IMR-90 (cell line): ENCODE measurements at regions not wholly inside any gene's neighbourhood (a gene's known extent, or its start where the extent isn't known, plus 50 kb on each side); places are given as distances from the start of the nearest gene placed in this dataset.

Source experiments
- ATAC-seq: fragments of 200-7000 bp; cut with Tn5 transposase; 2 replicates; pipeline ENCODE4 v1.9.1; 2020; ENCODE audit warnings: low read depth, mild to moderate bottlenecking, moderate library complexity
- BruUV-seq: library from RNA; stranded (reverse); fragments of 400-500 nt; replicated peaks from 2 replicates; lab custom pipeline; 2021; lab: Mats Ljungman, UMichigan
- CTCF ChIA-PET: fragments of 300-600 bp; formaldehyde crosslinking; extraction: SDS; loops from one replicate; lab custom pipeline; 2021; ENCODE audit warnings: antibody characterized with exemption; lab: Yijun Ruan, JAX
- POLR2A ChIA-PET: fragments of 300-600 bp; sonication (Branson Sonifier 250); formaldehyde crosslinking; loops from one replicate; lab custom pipeline; 2022; ENCODE audit warnings: antibody characterized with exemption; ENCODE audit not compliant: unreplicated experiment; lab: Charles Lee
- DNase-seq: peaks from one replicate; pipeline ENCODE4 v3.0.0; 2013
- H2AFZ ChIP-seq: replicated peaks from 2 replicates; pipeline ENCODE3; 2013; ENCODE audit warnings: low read length, mild to moderate bottlenecking; ENCODE audit not compliant: poor library complexity
- H2AK5ac ChIP-seq: 2 replicates; pipeline ENCODE4 v1.6.1; 2013; ENCODE audit warnings: low read depth, low read length, inconsistent platforms
- H2AK9ac ChIP-seq: replicated peaks from 2 replicates; pipeline ENCODE3; 2013; ENCODE audit warnings: mild to moderate bottlenecking, low read depth, low read length, moderate library complexity; ENCODE audit not compliant: poor library complexity
- H2BK120ac ChIP-seq: 2 replicates; pipeline ENCODE4 v1.6.1; 2013; ENCODE audit warnings: low read depth, low read length, inconsistent platforms
- H2BK15ac ChIP-seq: 3 replicates; pipeline ENCODE4 v1.6.1; 2013; ENCODE audit warnings: low read depth, low read length, inconsistent platforms
- H2BK20ac ChIP-seq: 2 replicates; pipeline ENCODE4 v1.6.1; 2013; ENCODE audit warnings: low read depth, mild to moderate bottlenecking, inconsistent platforms, low read length, moderate library complexity
- H2BK5ac ChIP-seq: 2 replicates; pipeline ENCODE4 v1.6.1; 2013; ENCODE audit warnings: mild to moderate bottlenecking, low read depth, low read length, inconsistent platforms; ENCODE audit not compliant: poor library complexity, severe bottlenecking
- H3K14ac ChIP-seq: replicated peaks from 2 replicates; pipeline ENCODE4 v1.6.1; 2013; ENCODE audit warnings: low read depth, low read length, inconsistent platforms
- H3K18ac ChIP-seq: 2 replicates; pipeline ENCODE4 v1.6.1; 2013; ENCODE audit warnings: low read depth, low read length, control low read depth
- H3K23ac ChIP-seq: 2 replicates; pipeline ENCODE4 v1.6.1; 2013; ENCODE audit warnings: low read depth, low read length, inconsistent platforms
- H3K27ac ChIP-seq: 2 replicates; pipeline ENCODE4 v1.5.1; 2013; ENCODE audit warnings: mild to moderate bottlenecking, control low read depth, low read length; ENCODE audit not compliant: insufficient read depth
- H3K27me3 ChIP-seq: 2 replicates; pipeline ENCODE4 v1.6.1; 2013; ENCODE audit warnings: low read length; ENCODE audit not compliant: control insufficient read depth, insufficient read depth
- H3K36me3 ChIP-seq: 2 replicates; pipeline ENCODE4 v1.6.1; 2013; ENCODE audit warnings: low read length, mixed read lengths; ENCODE audit not compliant: control insufficient read depth, insufficient read depth
- H3K4ac ChIP-seq: 2 replicates; pipeline ENCODE4 v1.6.1; 2013; ENCODE audit warnings: low read depth, low read length, inconsistent platforms
- H3K4me1 ChIP-seq: 2 replicates; pipeline ENCODE4 v1.6.1; 2013; ENCODE audit warnings: low read length, mixed read lengths; ENCODE audit not compliant: control insufficient read depth, insufficient read depth
- H3K4me2 ChIP-seq: 2 replicates; pipeline ENCODE4 v1.6.1; 2013; ENCODE audit warnings: low read depth, mild to moderate bottlenecking, control low read depth, low read length, moderate library complexity
- H3K4me3 ChIP-seq: 2 replicates; pipeline ENCODE4 v1.5.1; 2013; ENCODE audit warnings: low read depth, mild to moderate bottlenecking, control low read depth, low read length, moderate library complexity; ENCODE audit not compliant: insufficient read depth
- H3K56ac ChIP-seq: 2 replicates; pipeline ENCODE4 v1.6.1; 2013; ENCODE audit warnings: low read length, inconsistent platforms; ENCODE audit not compliant: insufficient read depth; ENCODE audit errors: extremely low read depth
- H3K79me1 ChIP-seq, 2 experiments: 2 replicates each; pipeline ENCODE4 v1.6.1; 2013; ENCODE audit warnings: low read length in 2 of 2, inconsistent platforms in 1 of 2, low read depth in 1 of 2
- H3K9ac ChIP-seq: 2 replicates; pipeline ENCODE4 v1.6.1; 2013; ENCODE audit warnings: low read depth, low read length, control low read depth
- H3K9me1 ChIP-seq: 2 replicates; pipeline ENCODE4 v1.6.1; 2013; ENCODE audit warnings: low read length, inconsistent platforms; ENCODE audit not compliant: insufficient read depth
- H3K9me3 ChIP-seq: 2 replicates; pipeline ENCODE4 v1.6.1; 2013; ENCODE audit warnings: low read length; ENCODE audit not compliant: control insufficient read depth, insufficient read depth
- H4K20me1 ChIP-seq: 2 replicates; pipeline ENCODE4 v1.6.1; 2013; ENCODE audit warnings: low read length, inconsistent platforms; ENCODE audit not compliant: insufficient read depth
- H4K5ac ChIP-seq: 2 replicates; pipeline ENCODE4 v1.6.1; 2013; ENCODE audit warnings: mild to moderate bottlenecking, low read depth, low read length, control low read depth
- H4K8ac ChIP-seq, 2 experiments: 2 replicates each; pipeline ENCODE4 v1.6.1; 2013; ENCODE audit warnings: low read depth in 2 of 2, low read length in 2 of 2, control low read depth in 1 of 2, inconsistent platforms in 1 of 2
- H4K91ac ChIP-seq: 2 replicates; pipeline ENCODE4 v1.6.1; 2013; ENCODE audit warnings: low read depth, low read length, inconsistent platforms; ENCODE audit not compliant: insufficient read depth
- BHLHE40 ChIP-seq: fragments of 150-350 bp; IDR thresholded peaks from 2 replicates; pipeline ENCODE4 v1.6.1; 2016; ENCODE audit warnings: mild to moderate bottlenecking, low read depth, low read length
- CEBPB ChIP-seq: IDR thresholded peaks from 2 replicates; pipeline ENCODE4 v1.6.1; 2012; ENCODE audit warnings: low read depth, low read length, improper control_type of control experiment
- CHD1 ChIP-seq: IDR thresholded peaks from 2 replicates; pipeline ENCODE4 v1.6.1; 2012; ENCODE audit warnings: low read depth, low read length, improper control_type of control experiment
- CTCF ChIP-seq: conservative IDR thresholded peaks from 2 replicates; pipeline ENCODE4 v1.5.1; 2012; ENCODE audit warnings: mild to moderate bottlenecking, low read depth, low read length, improper control_type of control experiment
- ELK1 ChIP-seq: fragments of 150-350 bp; IDR thresholded peaks from 2 replicates; pipeline ENCODE4 v1.6.1; 2016; ENCODE audit warnings: low read depth, mild to moderate bottlenecking, low read length, moderate library complexity, borderline replicate concordance
- FOS ChIP-seq: fragments of 150-350 bp; IDR thresholded peaks from 2 replicates; pipeline ENCODE4 v1.6.1; 2016; ENCODE audit warnings: low read depth, low read length
- MAFK ChIP-seq: IDR thresholded peaks from 2 replicates; pipeline ENCODE4 v1.6.1; 2012; ENCODE audit warnings: low read depth, low read length, improper control_type of control experiment
- MAZ ChIP-seq: IDR thresholded peaks from 2 replicates; pipeline ENCODE4 v1.6.1; 2012; ENCODE audit warnings: low read depth, mild to moderate bottlenecking, low read length, improper control_type of control experiment, moderate library complexity, borderline replicate concordance
- NFE2L2 ChIP-seq: fragments of 150-350 bp; IDR thresholded peaks from 2 replicates; pipeline ENCODE4 v1.6.1; 2016; ENCODE audit warnings: low read depth, mild to moderate bottlenecking, low read length
- RAD21 ChIP-seq: IDR thresholded peaks from 2 replicates; pipeline ENCODE4 v1.6.1; 2012; ENCODE audit warnings: low read length, improper control_type of control experiment
- SMC3 ChIP-seq: fragments of 150-350 bp; IDR thresholded peaks from 2 replicates; pipeline ENCODE4 v1.6.1; 2016; ENCODE audit warnings: low read depth, mild to moderate bottlenecking, antibody characterized with exemption, low read length, moderate library complexity
- USF2 ChIP-seq: fragments of 150-350 bp; IDR thresholded peaks from 2 replicates; pipeline ENCODE4 v1.6.1; 2017; ENCODE audit warnings: mild to moderate bottlenecking, antibody characterized with exemption, low read length, low read depth
- WGBS, 2 experiments: methylation state at CpG; one replicate each; pipeline versions ENCODE4 v1.1.5 to v1.1.7; 2013; ENCODE audit warnings: missing lambda C conversion rate in 2 of 2; ENCODE audit not compliant: insufficient read length in 1 of 2; ENCODE audit errors: extremely low coverage in 2 of 2; 5-methylcytosine and 5-hydroxymethylcytosine counted together
- dilution Hi-C: fragments of 300-500 bp; cut with HindIII; formaldehyde crosslinking; loops from one replicate; pipeline ENCODE4 v1.14.3; 2018; ENCODE audit warnings: low sequenced_read_pairs; ENCODE audit not compliant: unreplicated experiment
- in situ Hi-C: fragments of 300-500 bp; cut with MboI; formaldehyde crosslinking; loops from 3 replicates; pipeline ENCODE4 v1.14.3; 2019; ENCODE audit warnings: low sequenced_read_pairs, inconsistent platforms, mixed read lengths
- intact Hi-C: fragments of 100-400 bp; cut with micrococcal nuclease; formaldehyde crosslinking; loops from 2 replicates; pipeline ENCODE4 v1.10.0; 2022

- TF ChIP-seq FOS (no peak), NFE2L2 (no peak)
Measured at GRCh38 chr7:81604075-81604807, 165.6 kb downstream of the HGF start (continued).

GRCh38 chr7:81600608-81601007 is 169.2 kb downstream of the HGF start:
- Histone ChIP-seq H3K4me3 (no peak overlapping the region), H3K9me1 (no peaks in the 10 kb centered on the region), H4K5ac (peak overlapping the region; percentile 70; the same call in 1 of the 2 replicates), H2BK5ac (peak overlapping the region; percentile 71), H3K4me2 (no peak overlapping the region; the same call in 1 of the 2 replicates), H3K27me3 (no peaks in the 10 kb centered on the region), H3K4ac (peak overlapping the region; percentile 84), H4K20me1 (no peaks in the 10 kb centered on the region), H3K56ac (no peak overlapping the region), H3K23ac (no peak overlapping the region), H3K36me3 (no peaks in the 10 kb centered on the region), H2BK15ac (peak overlapping the region; percentile 43; the same call in 1 of the 3 replicates), H2AFZ (no peak overlapping the region), H2BK120ac (peak overlapping the region; percentile 76; the same call in 1 of the 2 replicates), H2AK5ac (peak overlapping the region; percentile 72; the same call in 1 of the 2 replicates), H3K9ac (no peak overlapping the region), H3K14ac (no peak overlapping the region; the same call in 1 of the 2 replicates), H3K18ac (peak overlapping the region; percentile 66; the same call in 1 of the 2 replicates), H3K4me1 (peaks cover 9% of the 10 kb centered on the region), H2AK9ac (no peak overlapping the region), H3K79me1 (no peaks in the 10 kb centered on the region), H2BK20ac (peak overlapping the region; percentile 76; the same call in 1 of the 2 replicates), H4K8ac (peak overlapping the region in 1 of 2 experiments; percentile 63; a peak in 2 of 4 replicates), H3K27ac (peak overlapping the region; percentile 55; the same call in 1 of the 2 replicates), H4K91ac (peak overlapping the region; percentile 56; the same call in 1 of the 2 replicates), H3K9me3 (no peaks in the 10 kb centered on the region)
- ATAC-seq (peak; percentile 76), DNase-seq (peak; percentile 94)
- BruUV-seq = no TSS peak
- intact Hi-C loops (loop anchor here (5.0 kb wide), 1 partner anchor 87 kb away; no protein-coding TSS in a partner anchor), dilution Hi-C loops (no loop called here), in situ Hi-C loops (no loop called here)
- no CpG with 5 or more reads among the region's 2 CpGs for WGBS, 2 experiments
- CTCF ChIA-PET = no interaction called here
- POLR2A ChIA-PET = no interaction called here
- no peak for TF ChIP-seq SMC3
- no peak for TF ChIP-seq USF2
- TF ChIP-seq RAD21 = no peak
- TF ChIP-seq MAZ = no peak
- TF ChIP-seq BHLHE40 = no peak
- TF ChIP-seq CTCF = no peak
- no peak for TF ChIP-seq FOS
- no peak for TF ChIP-seq CEBPB
- no peak for TF ChIP-seq ELK1
- no peak for TF ChIP-seq MAFK
- no peak for TF ChIP-seq CHD1
